ENCODE measurements at regions not wholly inside any gene's neighbourhood (a gene's known extent, or its start where the extent isn't known, plus 50 kb on each side); places are given as distances from the start of the nearest gene placed in this dataset.

DNA sequence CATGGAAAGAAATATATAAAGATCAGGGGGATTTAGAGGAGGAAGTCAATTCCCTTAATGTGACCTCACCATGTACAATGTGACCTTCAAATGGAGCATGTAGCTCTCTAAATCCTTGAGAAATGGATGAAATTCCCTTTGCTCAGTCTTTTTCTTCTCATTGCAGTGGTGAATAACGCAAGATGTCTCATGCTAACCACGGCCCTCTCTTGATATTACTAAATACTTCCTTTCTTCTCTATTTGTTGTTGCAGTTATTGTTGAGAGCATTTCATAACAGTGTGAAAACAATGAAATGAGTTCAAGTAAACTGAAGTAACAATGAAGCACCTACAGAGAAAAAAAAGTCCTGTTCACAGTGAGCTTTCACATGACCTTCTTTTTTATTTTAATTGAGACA lies 55.6 kb downstream of the ZNF281 start (continued):
- no peak for TF ChIP-seq RAD51 (IDR thresholded peaks at IDR 0.05; ENCODE audit: borderline replicate concordance)

GRCh38 chr1:200353232-200353631 lies 56.6 kb downstream of the ZNF281 start:
- H3K36me3 ChIP-seq (replicated peaks in 1 of 2; ENCODE audit: control insufficient read depth in 1 of 2, insufficient read depth in 2 of 2, low read length in 2 of 2): no peaks in the 10 kb centered on the region
- H4K20me1 ChIP-seq (ENCODE audit: insufficient read depth, low read length): no peaks in the 10 kb centered on the region
- H3K9ac ChIP-seq (ENCODE audit: insufficient read depth, low read depth, low read length): no peak overlapping the region
- in situ Hi-C loops (cut with HindIII; ENCODE audit: extremely low pct_ligation_motif_present, low pct_unique_long_range_greater_than_20kb): no loop called here
- WGBS (ENCODE audit: low lambda C conversion rate): 92% methylated on average over 1 of the region's 1 CpG
- CTCF ChIA-PET (ENCODE audit: low intra/inter-chr PET ratio, low total read pairs): no interaction called here
- BruUV-seq (replicated peaks): no TSS peak
- FAIRE-seq: no peak
- intact Hi-C loops (cut with micrococcal nuclease; ENCODE audit: unreplicated experiment): no loop called here
- no peaks in the 10 kb centered on the region for H3K9me3 ChIP-seq (ENCODE audit: low read length)
- DNase-seq (ENCODE audit: low spot score): no peak
- H3K4me2 ChIP-seq (ENCODE audit: low read depth, low read length): no peak overlapping the region
- no peak for ATAC-seq
- H3K79me2 ChIP-seq (ENCODE audit: insufficient read depth, low read length): no peaks in the 10 kb centered on the region
- no peak overlapping the region for H3K4me3 ChIP-seq (replicated peaks in 1 of 3; ENCODE audit: insufficient read depth in 1 of 3, low read depth in 2 of 3, low read length in 3 of 3)
- TF ChIP-seq, protein P1, sequence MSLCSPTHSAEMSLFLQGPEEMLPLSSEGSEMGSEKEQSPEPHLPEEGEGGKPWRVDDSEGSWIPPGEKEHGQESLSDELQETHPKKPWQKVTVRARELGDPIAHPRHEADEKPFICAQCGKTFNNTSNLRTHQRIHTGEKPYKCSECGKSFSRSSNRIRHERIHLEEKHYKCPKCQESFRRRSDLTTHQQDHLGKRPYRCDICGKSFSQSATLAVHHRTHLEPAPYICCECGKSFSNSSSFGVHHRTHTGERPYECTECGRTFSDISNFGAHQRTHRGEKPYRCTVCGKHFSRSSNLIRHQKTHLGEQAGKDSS (CRISPR knock-in tag; IDR thresholded peaks at IDR 0.05; ENCODE audit: borderline replicate concordance, low read depth): no peak
- H3K27ac ChIP-seq (ENCODE audit: extremely low read length, insufficient read depth, low read length): no peak overlapping the region
- H3K27me3 ChIP-seq (ENCODE audit: control insufficient read depth in 1 of 2, insufficient read depth in 2 of 2, low read length in 2 of 2): no peaks in the 10 kb centered on the region
- POLR2A ChIA-PET: no interaction called here
- H2AFZ ChIP-seq (ENCODE audit: low read length): no peak overlapping the region
- peaks cover 15% of the 10 kb centered on the region for H3K4me1 ChIP-seq (ENCODE audit: insufficient read depth, low read length)

GRCh38 chr1:200351826-200352549 lies 57.8 kb downstream of the ZNF281 start:
- peaks cover 15% of the 10 kb centered on the region for H3K4me1 ChIP-seq (ENCODE audit: insufficient read depth, low read length)
- no peak overlapping the region for H3K4me3 ChIP-seq (replicated peaks in 1 of 3; ENCODE audit: insufficient read depth in 1 of 3, low read depth in 2 of 3, low read length in 3 of 3)
- H2AFZ ChIP-seq (ENCODE audit: low read length): no peak overlapping the region
- POLR2A ChIA-PET: no interaction called here
- FAIRE-seq (no peak), ATAC-seq (peak; percentile 40; the same call in 1 of the 3 replicates), DNase-seq (ENCODE audit: low spot score) (no peak)
- H3K9ac ChIP-seq (ENCODE audit: insufficient read depth, low read depth, low read length): peak overlapping the region; percentile 4; the same call in 1 of the 2 replicates
- peak overlapping the region; percentile 28; the same call in 1 of the 2 replicates for H3K4me2 ChIP-seq (ENCODE audit: low read depth, low read length)
- intact Hi-C loops (cut with micrococcal nuclease; ENCODE audit: unreplicated experiment) (no loop called here), in situ Hi-C loops (cut with HindIII; ENCODE audit: extremely low pct_ligation_motif_present, low pct_unique_long_range_greater_than_20kb) (no loop called here)
- no peaks in the 10 kb centered on the region for H3K27me3 ChIP-seq (ENCODE audit: control insufficient read depth in 1 of 2, insufficient read depth in 2 of 2, low read length in 2 of 2)
- CTCF ChIA-PET (ENCODE audit: low intra/inter-chr PET ratio, low total read pairs): no interaction called here
- no peaks in the 10 kb centered on the region for H3K79me2 ChIP-seq (ENCODE audit: insufficient read depth, low read length)
- no peaks in the 10 kb centered on the region for H4K20me1 ChIP-seq (ENCODE audit: insufficient read depth, low read length)
- no TSS peak for BruUV-seq (replicated peaks)
- H3K36me3 ChIP-seq (replicated peaks in 1 of 2; ENCODE audit: control insufficient read depth in 1 of 2, insufficient read depth in 2 of 2, low read length in 2 of 2): no peaks in the 10 kb centered on the region
- no peak overlapping the region for H3K27ac ChIP-seq (ENCODE audit: extremely low read length, insufficient read depth, low read length)
- WGBS (ENCODE audit: low lambda C conversion rate): 66% methylated on average over 4 of the region's 4 CpGs
- H3K9me3 ChIP-seq (ENCODE audit: low read length): no peaks in the 10 kb centered on the region
- no peak for TF ChIP-seq ZNF180 (CRISPR knock-in tag; IDR thresholded peaks at IDR 0.05; ENCODE audit: borderline replicate concordance, low read depth)
- TF ChIP-seq MTF2 (CRISPR knock-in tag; IDR thresholded peaks at IDR 0.05; ENCODE audit: borderline replicate concordance): no peak
- TF ChIP-seq ZNF205 (CRISPR knock-in tag; IDR thresholded peaks at IDR 0.05): no peak
- no peak for TF ChIP-seq RFXAP (CRISPR knock-in tag; IDR thresholded peaks at IDR 0.05; ENCODE audit: borderline replicate concordance)
- TF ChIP-seq, protein P2, sequence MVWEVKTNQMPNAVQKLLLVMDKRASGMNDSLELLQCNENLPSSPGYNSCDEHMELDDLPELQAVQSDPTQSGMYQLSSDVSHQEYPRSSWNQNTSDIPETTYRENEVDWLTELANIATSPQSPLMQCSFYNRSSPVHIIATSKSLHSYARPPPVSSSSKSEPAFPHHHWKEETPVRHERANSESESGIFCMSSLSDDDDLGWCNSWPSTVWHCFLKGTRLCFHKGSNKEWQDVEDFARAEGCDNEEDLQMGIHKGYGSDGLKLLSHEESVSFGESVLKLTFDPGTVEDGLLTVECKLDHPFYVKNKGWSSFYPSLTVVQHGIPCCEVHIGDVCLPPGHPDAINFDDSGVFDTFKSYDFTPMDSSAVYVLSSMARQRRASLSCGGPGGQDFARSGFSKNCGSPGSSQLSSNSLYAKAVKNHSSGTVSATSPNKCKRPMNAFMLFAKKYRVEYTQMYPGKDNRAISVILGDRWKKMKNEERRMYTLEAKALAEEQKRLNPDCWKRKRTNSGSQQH (CRISPR knock-in tag; IDR thresholded peaks at IDR 0.05; ENCODE audit: low read depth): no peak
- TF ChIP-seq ZNF552 (CRISPR knock-in tag; IDR thresholded peaks at IDR 0.05; ENCODE audit: borderline replicate concordance): no peak
- TF ChIP-seq ZFP82 (CRISPR knock-in tag; IDR thresholded peaks at IDR 0.05; ENCODE audit: borderline replicate concordance): no peak
- no peak for TF ChIP-seq SP1 (IDR thresholded peaks at IDR 0.05)
- TF ChIP-seq SP1 (CRISPR knock-in tag; IDR thresholded peaks at IDR 0.05): no peak
- no peak for TF ChIP-seq BRF2 (CRISPR knock-in tag; IDR thresholded peaks at IDR 0.05)
- TF ChIP-seq MEIS1 (CRISPR knock-in tag; IDR thresholded peaks at IDR 0.05; ENCODE audit: borderline replicate concordance): no peak
- TF ChIP-seq MZF1 (CRISPR knock-in tag; IDR thresholded peaks at IDR 0.05; ENCODE audit: borderline replicate concordance): no peak

All from HepG2 (cell line).